Gastroesophageal sphincter (tissue), 3 donors: ENCODE measurements at regions not wholly inside any gene's neighbourhood (a gene's known extent, or its start where the extent isn't known, plus 50 kb on each side); places are given as distances from the start of the nearest gene placed in this dataset.

ENCODE experiments used
- CTCF ChIP-seq, 4 experiments: fragments of 200-600 bp in 2 of 4; fragments of 450-650 bp in 2 of 4; sonication (generic) in 1 of 4; IDR thresholded peaks; one replicate each; pipeline ENCODE4 v1.5.1; 2017 to 2019; ENCODE audit warnings: antibody characterized with exemption in 4 of 4, mild to moderate bottlenecking in 2 of 4, moderate library complexity in 2 of 4
- EP300 ChIP-seq: sonication (generic); formaldehyde crosslinking; IDR thresholded peaks from one replicate; pipeline ENCODE4 v1.6.1; 2017; ENCODE audit warnings: antibody characterized with exemption, mild to moderate bottlenecking
- POLR2A ChIP-seq, 2 donors: fragments of 450-650 bp; IDR thresholded peaks; one replicate each; pipeline ENCODE4 v1.6.1; 2017; ENCODE audit warnings: antibody characterized with exemption in 2 of 2, mild to moderate bottlenecking in 2 of 2, moderate library complexity in 1 of 2
- POLR2AphosphoS5 ChIP-seq: sonication (generic); formaldehyde crosslinking; IDR thresholded peaks from one replicate; pipeline ENCODE4 v1.6.1; 2017; ENCODE audit warnings: antibody characterized with exemption

- no peak for TF ChIP-seq POLR2AphosphoS5
- TF ChIP-seq CTCF (IDR thresholded peaks at IDR 0.05) = no peak
- TF ChIP-seq POLR2A (IDR thresholded peaks at IDR 0.05) = no peak
- TF ChIP-seq EP300 = no peak
Measured at GRCh38 chr13:60286707-60287106, 110.3 kb upstream of the TDRD3 start.
